Stimulated activated naive CD8-positive, alpha-beta T cell treated with anti-CD3 and anti-CD28 coated beads, Interleukin-15, Interleukin-2, amounts not matched to agents 100 ng/mL and 50 ng/mL, for 24 hours (primary cell): ENCODE measurements at regions not wholly inside any gene's neighbourhood (a gene's known extent, or its start where the extent isn't known, plus 50 kb on each side); places are given as distances from the start of the nearest gene placed in this dataset.

ENCODE experiments used
- H3K27ac Mint-ChIP-seq: one replicate; pipeline ENCODE4 v1.8.0; 2021; ENCODE audit warnings: mild to moderate bottlenecking, mixed read lengths
- H3K27me3 Mint-ChIP-seq: one replicate; pipeline ENCODE4 v1.8.0; 2021; ENCODE audit warnings: mixed read lengths
- H3K36me3 Mint-ChIP-seq: one replicate; pipeline ENCODE4 v1.8.0; 2021; ENCODE audit warnings: low read depth, mixed read lengths
- H3K4me1 Mint-ChIP-seq: one replicate; pipeline ENCODE4 v1.8.0; 2021; ENCODE audit warnings: low read depth, mixed read lengths
- H3K4me3 Mint-ChIP-seq: one replicate; pipeline ENCODE4 v1.8.0; 2021; ENCODE audit warnings: mild to moderate bottlenecking, mixed read lengths
- H3K9me3 Mint-ChIP-seq: one replicate; pipeline ENCODE4 v1.8.0; 2021; ENCODE audit warnings: mixed read lengths

GRCh38 chr4:123327846-123328429, 68.7 kb upstream of the SPRY1 start:
- H3K4me3 Mint-ChIP-seq = no peak overlapping the region
- H3K36me3 Mint-ChIP-seq = no peaks in the 10 kb centered on the region
- H3K4me1 Mint-ChIP-seq = peaks cover 5% of the 10 kb centered on the region
- H3K27ac Mint-ChIP-seq = no peak overlapping the region
- peaks cover 23% of the 10 kb centered on the region for H3K9me3 Mint-ChIP-seq
- peaks cover 4% of the 10 kb centered on the region for H3K27me3 Mint-ChIP-seq

- peaks cover 4% of the 10 kb centered on the region for H3K27me3 Mint-ChIP-seq
- no peaks in the 10 kb centered on the region for H3K4me1 Mint-ChIP-seq
- H3K9me3 Mint-ChIP-seq = peaks cover 5% of the 10 kb centered on the region
- H3K4me3 Mint-ChIP-seq = no peak overlapping the region
- peaks cover under 1% of the 10 kb centered on the region for H3K36me3 Mint-ChIP-seq
- H3K27ac Mint-ChIP-seq = no peak overlapping the region
These were observed 57.9 kb upstream of the SPRY1 start for GRCh38 chr4:123338715-123339114.

- no peak overlapping the region for H3K4me3 Mint-ChIP-seq
- no peaks in the 10 kb centered on the region for H3K4me1 Mint-ChIP-seq
- H3K9me3 Mint-ChIP-seq = peaks cover 5% of the 10 kb centered on the region
- peaks cover 4% of the 10 kb centered on the region for H3K27me3 Mint-ChIP-seq
- H3K27ac Mint-ChIP-seq = no peak overlapping the region
- no peaks in the 10 kb centered on the region for H3K36me3 Mint-ChIP-seq
These were observed 56.9 kb upstream of the SPRY1 start for GRCh38 chr4:123339507-123340380.

GRCh38 chr4:123340381-123340701, 56.3 kb upstream of the SPRY1 start:
- no peaks in the 10 kb centered on the region for H3K4me1 Mint-ChIP-seq
- peaks cover 4% of the 10 kb centered on the region for H3K27me3 Mint-ChIP-seq
- H3K36me3 Mint-ChIP-seq = no peaks in the 10 kb centered on the region

GRCh38 chr4:123342498-123342897, 54.1 kb upstream of the SPRY1 start:
- no peak overlapping the region for H3K4me3 Mint-ChIP-seq
- H3K27me3 Mint-ChIP-seq = no peaks in the 10 kb centered on the region
- no peaks in the 10 kb centered on the region for H3K9me3 Mint-ChIP-seq
- no peaks in the 10 kb centered on the region for H3K4me1 Mint-ChIP-seq
- H3K36me3 Mint-ChIP-seq = no peaks in the 10 kb centered on the region
- no peak overlapping the region for H3K27ac Mint-ChIP-seq

More at GRCh38 chr4:123340381-123340701, 56.3 kb upstream of the SPRY1 start:
- Mint-ChIP-seq H3K9me3 (peaks cover 5% of the 10 kb centered on the region), H3K4me3 (no peak overlapping the region), H3K27ac (no peak overlapping the region)

- H3K36me3 Mint-ChIP-seq = no peaks in the 10 kb centered on the region
- H3K27me3 Mint-ChIP-seq = no peaks in the 10 kb centered on the region
- H3K4me1 Mint-ChIP-seq = no peaks in the 10 kb centered on the region
- H3K27ac Mint-ChIP-seq = no peak overlapping the region
- H3K4me3 Mint-ChIP-seq = no peak overlapping the region
- no peaks in the 10 kb centered on the region for H3K9me3 Mint-ChIP-seq
These were observed 53.1 kb upstream of the SPRY1 start for GRCh38 chr4:123343400-123344041.

GRCh38 chr4:123345137-123345934, 51.3 kb upstream of the SPRY1 start:
- Mint-ChIP-seq H3K27ac (no peak overlapping the region), H3K9me3 (no peaks in the 10 kb centered on the region), H3K27me3 (peaks cover 4% of the 10 kb centered on the region), H3K4me1 (no peaks in the 10 kb centered on the region), H3K36me3 (no peaks in the 10 kb centered on the region), H3K4me3 (no peak overlapping the region)

- Mint-ChIP-seq H3K27me3 (peaks cover 4% of the 10 kb centered on the region), H3K27ac (no peak overlapping the region), H3K4me3 (no peak overlapping the region), H3K4me1 (no peaks in the 10 kb centered on the region), H3K36me3 (no peaks in the 10 kb centered on the region), H3K9me3 (no peaks in the 10 kb centered on the region)
These were observed 50.7 kb upstream of the SPRY1 start for GRCh38 chr4:123345935-123346300.

GRCh38 chr4:123346330-123346940, 50.2 kb upstream of the SPRY1 start:
- no peak overlapping the region for H3K27ac Mint-ChIP-seq
- H3K4me3 Mint-ChIP-seq = no peak overlapping the region
- peaks cover 4% of the 10 kb centered on the region for H3K27me3 Mint-ChIP-seq
- H3K36me3 Mint-ChIP-seq = no peaks in the 10 kb centered on the region
- H3K4me1 Mint-ChIP-seq = no peaks in the 10 kb centered on the region
- no peaks in the 10 kb centered on the region for H3K9me3 Mint-ChIP-seq
